ENCODE measurements at regions not wholly inside any gene's neighbourhood (a gene's known extent, or its start where the extent isn't known, plus 50 kb on each side); places are given as distances from the start of the nearest gene placed in this dataset.
"Not testable (repeated sequence)": the region's sequence is repeated elsewhere in the genome, so short reads cannot be mapped to it uniquely, and the experiment has no call there.

GRCh38 chrX:23458957-23459356 is 124.3 kb downstream of the PTCHD1 start:
- H3K27me3 Mint-ChIP-seq (ENCODE audit: insufficient read depth, low read depth); H3K79me2 ChIP-seq (ENCODE audit: low read depth); H3K9me3 Mint-ChIP-seq; H3F3A ChIP-seq (ENCODE audit: low read depth); H3K4me2 ChIP-seq; H2AFZ ChIP-seq (replicated peaks); H3K27ac Mint-ChIP-seq; H3K36me3 Mint-ChIP-seq; H3K9ac ChIP-seq; H3K4me3 Mint-ChIP-seq; H3K27me3 ChIP-seq; DNase-seq (ENCODE audit: low spot score); H3K4me1 ChIP-seq; H4K20me1 ChIP-seq (ENCODE audit: low read depth); H3K4me3 ChIP-seq; H3K27ac ChIP-seq; H3K4me1 Mint-ChIP-seq; H3K9me3 ChIP-seq (ENCODE audit: low read depth); H3K36me3 ChIP-seq: not testable (repeated sequence)

GRCh38 chrX:23465105-23465791 is 130.6 kb downstream of the PTCHD1 start:
- no peaks in the 10 kb centered on the region for H3F3A ChIP-seq (ENCODE audit: low read depth)
- Mint-ChIP-seq H3K27me3 (ENCODE audit: insufficient read depth, low read depth) (no peaks in the 10 kb centered on the region), H3K4me3 (no peak overlapping the region), H3K9me3 (peaks cover 21% of the 10 kb centered on the region), H3K4me1 (no peaks in the 10 kb centered on the region), H3K36me3 (no peaks in the 10 kb centered on the region), H3K27ac (no peak overlapping the region)
- no peaks in the 10 kb centered on the region for H3K9me3 ChIP-seq (ENCODE audit: low read depth)
- no peaks in the 10 kb centered on the region for H3K36me3 ChIP-seq
- no peaks in the 10 kb centered on the region for H4K20me1 ChIP-seq (ENCODE audit: low read depth)
- no peak overlapping the region for H3K4me2 ChIP-seq
- DNase-seq (ENCODE audit: low spot score): no peak
- H3K27me3 ChIP-seq: no peaks in the 10 kb centered on the region
- TF ChIP-seq EZH2 (IDR thresholded peaks at IDR 0.05) (no peak), EZH2phosphoT487 (IDR thresholded peaks at IDR 0.05) (no peak), CTCF (IDR thresholded peaks at IDR 0.05) (no peak)
- H3K4me1 ChIP-seq: no peaks in the 10 kb centered on the region
- H3K27ac ChIP-seq: no peak overlapping the region
- no peaks in the 10 kb centered on the region for H3K79me2 ChIP-seq (ENCODE audit: low read depth)
- no peak overlapping the region for H2AFZ ChIP-seq (replicated peaks)
- no peak overlapping the region for H3K9ac ChIP-seq
- no peak overlapping the region for H3K4me3 ChIP-seq

GRCh38 chrX:23465985-23466384 is 131.3 kb downstream of the PTCHD1 start:
- Mint-ChIP-seq H3K4me1 (no peaks in the 10 kb centered on the region), H3K4me3 (no peak overlapping the region), H3K36me3 (no peaks in the 10 kb centered on the region), H3K27me3 (ENCODE audit: insufficient read depth, low read depth) (no peaks in the 10 kb centered on the region), H3K9me3 (peaks cover 21% of the 10 kb centered on the region), H3K27ac (no peak overlapping the region)
- Histone ChIP-seq H3K4me1 (no peaks in the 10 kb centered on the region), H3K79me2 (ENCODE audit: low read depth) (no peaks in the 10 kb centered on the region), H3K36me3 (no peaks in the 10 kb centered on the region), H3K4me3 (no peak overlapping the region), H2AFZ (replicated peaks) (no peak overlapping the region), H4K20me1 (ENCODE audit: low read depth) (no peaks in the 10 kb centered on the region), H3K27me3 (no peaks in the 10 kb centered on the region), H3K27ac (no peak overlapping the region), H3K9ac (no peak overlapping the region), H3K4me2 (no peak overlapping the region), H3F3A (ENCODE audit: low read depth) (no peaks in the 10 kb centered on the region), H3K9me3 (ENCODE audit: low read depth) (no peaks in the 10 kb centered on the region)
- TF ChIP-seq EZH2 (IDR thresholded peaks at IDR 0.05): no peak
- no peak for TF ChIP-seq EZH2phosphoT487 (IDR thresholded peaks at IDR 0.05)
- no peak for TF ChIP-seq CTCF (IDR thresholded peaks at IDR 0.05)
- DNase-seq (ENCODE audit: low spot score): no peak

- Mint-ChIP-seq H3K27me3 (ENCODE audit: insufficient read depth, low read depth) (no peaks in the 10 kb centered on the region), H3K9me3 (peaks cover 4% of the 10 kb centered on the region), H3K36me3 (no peaks in the 10 kb centered on the region), H3K4me3 (no peak overlapping the region), H3K4me1 (no peaks in the 10 kb centered on the region), H3K27ac (no peak overlapping the region)
- H3K36me3 ChIP-seq: no peaks in the 10 kb centered on the region
- no peak for TF ChIP-seq EZH2 (IDR thresholded peaks at IDR 0.05)
- no peak for TF ChIP-seq CTCF (IDR thresholded peaks at IDR 0.05)
- TF ChIP-seq EZH2phosphoT487 (IDR thresholded peaks at IDR 0.05): no peak
- no peaks in the 10 kb centered on the region for H4K20me1 ChIP-seq (ENCODE audit: low read depth)
- H3K27me3 ChIP-seq: no peaks in the 10 kb centered on the region
- no peaks in the 10 kb centered on the region for H3F3A ChIP-seq (ENCODE audit: low read depth)
- no peak overlapping the region for H3K27ac ChIP-seq
- H3K4me1 ChIP-seq: no peaks in the 10 kb centered on the region
- no peak overlapping the region for H3K4me3 ChIP-seq
- no peak overlapping the region for H2AFZ ChIP-seq (replicated peaks)
- DNase-seq (ENCODE audit: low spot score): no peak
- no peak overlapping the region for H3K9ac ChIP-seq
- no peaks in the 10 kb centered on the region for H3K9me3 ChIP-seq (ENCODE audit: low read depth)
- no peak overlapping the region for H3K4me2 ChIP-seq
- no peaks in the 10 kb centered on the region for H3K79me2 ChIP-seq (ENCODE audit: low read depth)
Observed at GRCh38 chrX:23478056-23478455, 143.4 kb downstream of the PTCHD1 start.

Measured in neural progenitor cell (in vitro differentiated cells).